Esophagus muscularis mucosa (tissue), 3 donors: ENCODE measurements at regions not wholly inside any gene's neighbourhood (a gene's known extent, or its start where the extent isn't known, plus 50 kb on each side); places are given as distances from the start of the nearest gene placed in this dataset.

Source experiments
- POLR2AphosphoS5 ChIP-seq, 2 donors: sonication (generic); formaldehyde crosslinking; IDR thresholded peaks; one replicate each; pipeline ENCODE4 v1.6.1; 2017; ENCODE audit warnings: antibody characterized with exemption in 2 of 2
- TF ChIP-seq, protein P1 (sequence below), 3 experiments: fragments of 200-600 bp in 2 of 3; fragments of 450-650 bp in 1 of 3; sonication (generic) in 2 of 3; IDR thresholded peaks; one replicate each; pipeline ENCODE4 v1.5.1; 2017 to 2019; ENCODE audit warnings: antibody characterized with exemption in 3 of 3, mild to moderate bottlenecking in 2 of 3, moderate library complexity in 1 of 3

- TF ChIP-seq, protein P1, sequence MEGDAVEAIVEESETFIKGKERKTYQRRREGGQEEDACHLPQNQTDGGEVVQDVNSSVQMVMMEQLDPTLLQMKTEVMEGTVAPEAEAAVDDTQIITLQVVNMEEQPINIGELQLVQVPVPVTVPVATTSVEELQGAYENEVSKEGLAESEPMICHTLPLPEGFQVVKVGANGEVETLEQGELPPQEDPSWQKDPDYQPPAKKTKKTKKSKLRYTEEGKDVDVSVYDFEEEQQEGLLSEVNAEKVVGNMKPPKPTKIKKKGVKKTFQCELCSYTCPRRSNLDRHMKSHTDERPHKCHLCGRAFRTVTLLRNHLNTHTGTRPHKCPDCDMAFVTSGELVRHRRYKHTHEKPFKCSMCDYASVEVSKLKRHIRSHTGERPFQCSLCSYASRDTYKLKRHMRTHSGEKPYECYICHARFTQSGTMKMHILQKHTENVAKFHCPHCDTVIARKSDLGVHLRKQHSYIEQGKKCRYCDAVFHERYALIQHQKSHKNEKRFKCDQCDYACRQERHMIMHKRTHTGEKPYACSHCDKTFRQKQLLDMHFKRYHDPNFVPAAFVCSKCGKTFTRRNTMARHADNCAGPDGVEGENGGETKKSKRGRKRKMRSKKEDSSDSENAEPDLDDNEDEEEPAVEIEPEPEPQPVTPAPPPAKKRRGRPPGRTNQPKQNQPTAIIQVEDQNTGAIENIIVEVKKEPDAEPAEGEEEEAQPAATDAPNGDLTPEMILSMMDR (IDR thresholded peaks at IDR 0.05): peak; percentile 95 to 98 (median 97)
- peak in 1 of 2 donors; percentile 51 for TF ChIP-seq POLR2AphosphoS5 (IDR thresholded peaks at IDR 0.05)
Measured at GRCh38 chr3:14261229-14261628, 82.6 kb downstream of the LSM3 start.
